Renal cortex interstitium (tissue), 11 donors: ENCODE measurements at regions not wholly inside any gene's neighbourhood (a gene's known extent, or its start where the extent isn't known, plus 50 kb on each side); places are given as distances from the start of the nearest gene placed in this dataset.

Experiments
- DNase-seq, 11 donors: peaks; one replicate each; pipeline ENCODE4 v3.0.0-alpha.2; 2013; ENCODE audit warnings: low read depth in 9 of 11, low spot score in 4 of 11; ENCODE audit errors: extremely low read depth in 1 of 11

DNA sequence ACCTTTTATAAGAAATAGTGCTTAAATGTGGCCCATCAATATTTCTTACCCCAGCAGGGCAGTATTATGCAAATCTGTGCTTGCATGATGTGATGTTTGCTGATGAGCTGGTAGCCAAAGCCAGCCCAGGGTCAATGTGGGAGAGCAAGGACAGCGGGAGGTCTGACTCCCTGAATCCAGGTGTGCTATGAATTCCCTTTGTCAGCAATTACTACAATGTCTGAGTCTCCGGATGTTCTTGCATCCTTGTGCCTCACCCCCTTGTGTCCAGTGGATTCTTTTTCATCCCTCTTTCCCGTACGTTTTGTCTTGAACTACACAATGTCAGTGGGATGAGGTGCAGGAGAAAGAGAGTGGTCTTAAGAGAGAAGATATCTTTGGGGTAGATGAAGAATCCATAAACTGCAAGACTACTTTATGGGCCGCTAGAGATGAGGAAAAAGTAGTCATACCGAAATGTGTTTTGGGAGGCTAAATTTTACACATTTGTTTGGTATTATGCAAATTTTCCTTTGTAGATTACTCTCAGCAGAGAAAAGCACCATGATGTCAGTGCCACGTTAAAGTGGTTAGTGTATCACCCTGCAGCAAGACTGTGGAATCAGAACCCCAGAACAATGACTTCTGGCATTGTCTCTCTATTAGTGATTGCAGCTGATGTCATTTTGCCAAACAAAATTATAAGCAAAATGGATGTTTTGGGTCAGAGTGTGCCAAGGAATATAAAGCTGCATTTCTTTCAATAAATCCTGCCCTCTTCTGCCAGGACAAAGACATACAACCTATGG lies 53.5 kb upstream of the TSHZ3 start:
- no peak for DNase-seq

DNA sequence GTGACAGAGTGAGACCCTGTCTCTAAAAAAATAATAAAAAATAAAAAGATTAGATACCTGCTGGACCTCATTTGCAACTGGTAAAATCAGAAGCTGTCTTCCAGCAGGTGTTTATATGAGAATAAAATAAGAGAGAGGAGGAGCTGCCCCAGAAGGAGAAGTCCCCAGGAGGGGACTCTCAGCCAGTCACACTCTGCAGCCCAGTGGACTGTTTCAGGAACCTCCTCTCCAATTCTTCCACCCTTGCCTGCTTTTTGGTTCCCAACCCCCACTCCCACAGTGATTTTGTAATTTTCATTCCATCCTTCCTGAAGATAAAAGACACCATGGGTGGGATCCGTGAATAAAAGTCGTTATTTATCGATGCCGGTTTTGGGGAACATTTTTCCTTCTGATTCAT lies 56.9 kb upstream of the TSHZ3 start:
- no peak for DNase-seq

DNA sequence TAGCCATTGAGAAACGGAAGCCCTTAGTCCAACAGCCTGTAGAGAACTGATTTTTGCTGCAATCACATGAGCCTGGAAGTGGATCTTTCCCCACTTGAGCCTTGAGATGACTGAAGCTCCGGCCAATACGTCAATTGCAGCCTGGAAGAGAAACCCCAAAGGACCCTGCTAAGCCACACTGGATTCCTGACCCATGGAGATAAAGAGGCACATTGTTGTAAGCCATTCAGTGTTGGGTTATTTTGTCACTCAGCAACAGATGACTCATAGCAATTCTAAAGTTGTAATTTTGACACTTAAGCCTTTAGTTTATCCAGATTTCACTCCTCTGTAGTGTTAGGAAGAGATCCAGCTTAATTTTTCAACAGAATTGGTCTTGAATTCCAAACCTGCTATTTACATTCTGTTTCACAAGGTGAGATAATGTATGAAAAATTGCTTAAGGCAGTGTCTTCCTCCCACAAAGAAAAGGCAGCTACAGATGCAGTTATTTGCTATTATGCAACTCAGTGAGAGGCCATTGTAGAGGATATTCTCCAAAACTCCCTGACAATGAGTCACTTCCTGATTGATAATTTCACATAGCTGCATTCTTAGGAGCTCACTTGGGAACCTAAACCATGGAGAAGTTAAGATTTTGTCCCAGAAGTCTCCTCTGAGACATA lies 59.4 kb upstream of the TSHZ3 start:
- no peak for DNase-seq

DNA sequence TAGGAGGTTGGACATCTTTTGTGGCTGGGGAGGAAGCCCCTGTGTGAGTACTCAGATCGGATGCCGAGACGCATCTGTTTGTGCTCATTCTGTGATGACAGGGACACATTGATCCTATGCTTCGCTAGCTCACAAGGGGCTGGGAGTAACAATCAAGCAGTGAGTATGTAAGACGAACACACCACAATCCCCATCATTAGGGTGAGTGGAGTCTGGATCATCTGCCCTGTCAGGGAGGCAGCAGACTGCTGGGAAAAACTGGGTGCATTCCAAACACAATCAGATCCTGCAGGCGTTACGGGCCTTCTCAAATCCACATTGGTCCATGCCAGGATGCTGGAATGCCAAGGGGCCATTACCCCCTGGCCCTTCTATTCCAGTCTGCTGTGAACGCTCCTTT lies 64.1 kb upstream of the TSHZ3 start:
- no peak for DNase-seq

DNA sequence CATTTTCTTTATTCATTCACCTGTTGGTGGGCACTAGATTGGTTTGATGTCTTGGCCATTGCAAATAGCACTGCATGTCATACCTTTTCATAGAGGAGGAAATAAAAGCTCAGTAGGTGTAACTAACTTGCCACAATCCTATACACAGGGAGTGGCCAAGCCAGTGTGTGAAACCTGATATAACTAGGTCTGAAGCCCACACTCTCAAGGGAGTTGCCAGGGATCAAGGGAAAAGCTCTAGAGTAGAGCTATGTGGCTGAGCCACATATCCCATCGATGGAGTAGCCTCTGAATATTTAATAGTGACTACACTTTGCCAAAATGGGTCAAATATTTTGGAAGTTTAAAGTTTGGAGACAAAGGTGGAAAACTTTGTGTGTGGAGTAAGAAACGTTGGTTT lies 66.1 kb upstream of the TSHZ3 start:
- DNase-seq = no peak

DNA sequence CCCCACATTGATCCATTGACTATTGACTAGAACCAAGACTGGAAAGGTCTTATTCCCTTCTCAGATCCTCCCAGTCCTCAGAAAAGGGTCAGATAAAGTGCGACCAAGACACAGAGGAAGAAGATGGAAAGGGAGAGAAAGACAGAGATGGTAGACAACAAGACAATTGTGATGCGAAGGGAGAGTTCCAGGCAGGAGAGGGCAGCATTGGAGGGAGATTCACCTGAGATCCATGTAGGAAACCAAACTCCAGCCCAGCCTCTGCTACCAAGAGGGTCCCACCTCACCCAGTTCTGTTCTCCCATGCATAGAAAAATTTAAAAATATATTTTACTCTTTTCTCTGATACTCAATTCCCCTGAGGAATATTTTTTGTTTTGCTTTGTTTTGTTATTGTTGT lies 67.3 kb upstream of the TSHZ3 start:
- DNase-seq = no peak

DNA sequence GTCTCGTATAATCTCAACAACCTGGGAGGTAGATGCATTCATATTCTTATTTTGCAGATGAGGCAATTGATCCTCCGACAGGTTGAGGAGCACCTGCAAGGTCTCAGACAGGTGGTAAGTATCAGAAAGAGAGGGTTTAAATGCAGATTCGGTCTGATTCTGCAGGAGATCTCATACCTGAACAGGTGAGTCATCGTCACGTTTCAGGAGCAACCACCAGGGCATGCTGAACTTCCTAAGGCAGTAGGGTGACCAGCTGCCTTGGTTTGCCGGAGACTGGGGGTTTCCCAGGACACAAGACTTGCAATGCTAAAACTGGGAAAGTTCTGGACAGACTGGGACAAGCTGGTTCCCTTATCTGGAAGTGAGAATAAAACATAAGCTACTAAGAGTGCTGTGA lies 68.8 kb upstream of the TSHZ3 start:
- DNase-seq = no peak

DNA sequence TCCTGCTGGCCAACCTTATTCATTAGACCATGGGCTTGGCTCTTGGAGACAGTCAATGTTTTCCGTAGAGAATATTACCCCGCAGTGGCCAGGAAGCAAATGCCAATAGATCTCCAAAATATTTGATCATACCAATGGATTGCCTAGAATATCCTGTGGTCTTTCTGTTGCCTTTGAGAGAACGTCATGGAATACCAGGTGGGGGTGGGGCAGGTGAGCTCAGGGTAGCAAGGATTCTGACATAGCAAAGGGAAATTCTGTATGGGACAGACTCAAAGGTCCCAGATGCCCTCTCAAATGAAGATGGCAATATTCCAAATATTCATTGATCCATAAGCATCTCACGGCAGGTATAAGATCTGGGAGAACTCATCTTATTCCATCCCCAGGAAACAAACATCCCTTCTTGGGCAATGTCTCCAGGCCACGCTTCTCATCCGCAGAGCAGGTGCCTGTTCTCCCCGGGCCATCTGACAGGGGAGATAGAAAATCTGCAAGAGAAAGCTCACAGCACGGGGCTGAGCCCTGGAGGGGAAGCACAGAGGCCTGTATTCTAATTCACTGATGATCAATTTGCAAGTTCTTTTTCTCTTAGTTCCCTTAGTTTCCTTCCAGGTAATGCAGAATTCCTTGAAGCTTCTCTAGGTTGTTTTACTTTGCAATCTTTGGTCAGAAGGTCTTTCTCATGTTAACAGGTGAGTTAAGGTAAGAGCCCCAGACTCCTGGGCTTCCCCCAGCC lies 69.6 kb upstream of the TSHZ3 start:
- no peak for DNase-seq

DNA sequence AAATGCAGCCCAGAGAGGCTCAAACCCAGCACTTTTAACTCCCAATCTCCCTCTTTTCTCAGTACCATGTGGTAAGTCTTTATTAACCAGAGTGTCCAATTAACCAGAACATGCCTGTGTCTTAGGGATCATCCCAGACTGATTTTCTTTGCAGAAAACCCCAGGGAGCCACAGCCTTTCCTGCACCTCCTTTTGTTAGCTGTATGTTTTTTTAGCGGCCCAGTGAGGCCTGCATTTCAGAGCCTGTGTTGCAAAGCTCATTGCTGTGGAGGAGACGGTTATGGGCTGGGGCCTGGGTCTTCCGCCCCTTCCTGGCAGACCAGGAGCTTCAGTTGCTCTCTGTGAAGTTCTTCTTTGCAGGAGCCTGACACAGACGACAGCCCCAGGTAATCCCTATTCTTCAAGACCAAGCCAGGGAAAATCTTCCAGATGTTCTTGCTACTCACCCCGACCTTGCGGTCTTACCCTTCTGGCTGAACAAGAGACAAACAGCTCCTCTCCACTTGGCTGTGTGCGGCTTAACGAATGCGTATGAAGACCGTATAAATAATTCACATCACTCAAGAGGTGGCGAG lies 70.7 kb upstream of the TSHZ3 start:
- no peak for DNase-seq

DNA sequence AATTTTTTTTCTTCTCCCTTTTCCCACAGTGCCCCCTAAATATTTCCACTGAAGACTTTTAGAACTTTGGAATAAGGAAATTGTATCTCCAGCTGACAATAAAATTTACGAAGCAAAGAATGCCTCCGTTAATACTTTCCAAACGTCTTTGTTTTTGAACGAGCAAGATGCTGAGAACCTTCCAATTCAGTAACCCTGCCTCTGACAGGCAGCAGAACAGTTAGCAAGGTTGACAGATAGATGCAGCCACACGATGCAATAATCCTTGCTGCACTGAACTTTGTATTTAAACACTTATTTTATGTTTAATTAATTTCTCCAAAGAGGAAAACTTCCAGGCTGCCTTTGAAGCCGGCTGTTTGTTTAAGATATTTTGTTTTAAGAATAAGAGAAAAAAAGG lies 71.8 kb upstream of the TSHZ3 start:
- DNase-seq = no peak

DNA sequence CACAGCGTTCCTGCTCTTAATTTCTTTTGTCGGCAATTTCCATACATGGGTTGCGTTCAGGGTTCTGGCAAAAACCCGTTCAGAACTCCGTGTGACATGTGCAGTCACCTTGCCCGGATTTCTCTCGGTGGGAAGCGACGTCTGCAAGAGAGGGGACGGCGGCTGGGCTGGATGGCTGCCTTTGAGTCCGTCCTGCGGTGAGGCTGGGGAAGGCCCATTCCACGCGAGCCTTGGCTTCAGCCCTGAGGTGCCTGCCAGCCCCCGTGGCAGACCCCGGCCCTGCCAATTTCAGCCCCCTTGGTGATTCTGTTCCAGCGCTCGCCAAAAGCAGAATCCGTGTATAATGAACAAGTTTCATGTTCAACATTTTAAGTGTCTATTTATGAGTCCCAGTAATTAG lies 72.6 kb upstream of the TSHZ3 start:
- DNase-seq = no peak

DNA sequence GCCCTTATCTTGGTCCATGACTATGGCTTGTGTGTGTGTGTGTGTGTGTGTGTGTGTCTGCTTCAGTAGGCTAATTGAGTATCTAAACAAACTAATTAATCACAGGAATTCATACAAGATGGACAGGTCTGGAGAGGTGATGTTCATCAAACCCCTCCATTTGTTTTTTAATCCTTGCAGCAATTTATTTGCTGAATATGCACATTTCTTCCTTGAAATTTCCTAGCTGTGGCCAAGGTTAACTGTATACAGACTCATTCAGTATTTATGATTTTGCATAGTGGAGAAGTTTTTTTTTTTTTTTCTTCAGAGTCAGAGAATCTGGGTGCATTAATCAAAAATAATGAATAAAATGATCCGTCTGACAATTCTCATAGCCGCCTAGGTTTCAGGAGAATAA lies 74.7 kb upstream of the TSHZ3 start:
- DNase-seq = no peak

DNA sequence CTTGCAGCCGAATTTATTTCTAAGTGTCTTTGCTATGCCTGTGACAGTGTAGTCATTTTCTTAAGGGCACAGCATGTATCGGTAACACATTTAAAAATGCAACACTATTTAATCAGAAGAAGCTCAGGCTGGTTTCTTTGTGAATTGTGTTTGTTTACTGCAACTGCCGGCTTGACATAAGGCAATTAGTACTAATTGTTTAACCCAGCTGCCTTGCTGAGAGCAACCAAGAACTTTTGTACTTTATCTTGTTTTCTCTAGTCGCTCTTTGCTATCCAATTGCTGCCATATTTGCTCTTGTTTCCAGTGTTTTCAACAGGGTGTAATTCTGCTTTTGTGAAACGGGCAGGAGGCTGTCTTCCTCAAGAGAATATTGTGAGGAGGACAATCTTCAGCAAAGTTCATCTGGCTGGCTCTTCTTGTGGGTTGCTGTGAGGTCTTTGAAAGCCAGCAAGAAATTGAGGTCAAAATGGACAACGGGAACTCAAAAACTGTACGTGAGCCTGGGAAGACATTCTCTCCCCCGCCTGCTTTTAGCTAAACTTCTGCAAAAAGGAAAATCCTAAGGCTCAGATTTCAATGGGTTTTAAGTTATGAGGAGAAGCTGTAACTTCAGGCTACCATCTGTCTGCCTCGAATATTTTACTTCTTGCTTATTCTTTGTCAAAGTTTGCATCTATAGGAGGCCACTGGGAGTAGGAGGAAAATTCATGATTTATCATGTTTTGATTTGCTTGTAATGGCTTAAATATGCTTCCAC lies 75.8 kb upstream of the TSHZ3 start:
- DNase-seq = peak in 3 of 11 donors; percentile 10 to 25 (median 22)

DNA sequence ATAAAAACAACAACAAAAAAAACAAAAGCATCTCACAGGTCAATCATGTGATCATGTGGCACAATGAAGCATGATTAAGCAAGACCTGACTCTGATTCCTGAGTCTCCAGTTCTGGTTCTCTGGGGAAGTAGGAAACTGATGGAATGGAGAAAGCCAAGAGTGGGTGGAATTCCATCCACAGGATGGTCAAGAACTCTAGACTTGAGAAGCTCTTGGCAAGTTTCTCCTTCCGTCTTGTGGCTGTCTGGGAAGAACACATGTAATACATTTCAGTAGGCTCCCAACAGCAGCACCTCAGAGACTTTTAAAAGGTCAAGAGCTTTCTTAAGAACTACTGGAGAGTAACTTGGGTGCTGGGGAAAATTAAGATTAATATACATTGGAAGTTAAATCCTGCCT lies 78.6 kb upstream of the TSHZ3 start:
- DNase-seq = no peak

DNA sequence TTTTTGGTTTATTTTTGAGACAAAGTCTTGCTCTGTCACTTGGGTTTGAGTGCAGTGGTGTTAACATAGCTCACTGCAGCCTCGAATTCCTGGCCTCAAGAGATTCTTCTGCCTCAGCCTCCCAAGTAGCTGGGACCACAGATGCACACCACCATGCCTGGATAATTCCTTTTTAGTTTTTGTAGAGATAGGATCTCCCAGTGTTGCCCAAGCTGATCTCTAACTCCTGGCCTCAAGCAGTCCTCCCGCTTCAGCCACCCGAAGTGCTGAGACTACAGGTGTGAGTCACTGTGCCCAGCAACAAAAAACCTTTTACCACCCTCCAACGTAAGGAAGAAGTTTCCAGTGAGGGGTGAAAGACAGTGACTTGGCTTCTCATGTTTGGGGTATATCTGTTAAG lies 81.1 kb upstream of the TSHZ3 start:
- no peak for DNase-seq

DNA sequence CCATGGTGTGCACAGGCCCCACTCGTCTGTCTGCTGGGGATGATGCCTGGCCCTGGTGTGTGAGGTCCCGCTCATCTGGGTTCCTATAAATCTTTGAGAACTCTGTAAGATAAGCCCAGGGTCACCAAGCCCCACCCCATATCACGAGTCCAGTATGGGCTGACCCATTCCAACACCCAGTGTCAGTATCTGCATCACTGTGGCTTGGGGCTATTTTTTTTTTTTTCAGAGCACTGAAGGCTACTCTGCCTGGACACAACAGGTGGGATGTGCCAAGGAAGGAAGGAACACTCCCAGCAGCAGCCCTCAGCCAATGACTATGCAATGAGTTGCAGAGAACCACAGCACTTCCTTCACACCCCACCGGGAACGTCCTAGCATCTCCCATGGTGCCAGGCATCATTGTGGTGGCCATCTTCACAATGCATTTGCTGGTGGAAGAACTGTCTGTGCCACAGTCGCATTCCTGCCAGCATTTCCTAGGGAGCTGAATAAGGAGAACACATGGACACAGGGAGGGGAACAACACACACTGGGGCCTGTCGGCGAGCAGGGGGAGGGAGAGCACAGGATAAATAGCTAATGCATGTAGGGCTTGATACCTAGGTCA lies 83.1 kb upstream of the TSHZ3 start:
- DNase-seq = no peak

DNA sequence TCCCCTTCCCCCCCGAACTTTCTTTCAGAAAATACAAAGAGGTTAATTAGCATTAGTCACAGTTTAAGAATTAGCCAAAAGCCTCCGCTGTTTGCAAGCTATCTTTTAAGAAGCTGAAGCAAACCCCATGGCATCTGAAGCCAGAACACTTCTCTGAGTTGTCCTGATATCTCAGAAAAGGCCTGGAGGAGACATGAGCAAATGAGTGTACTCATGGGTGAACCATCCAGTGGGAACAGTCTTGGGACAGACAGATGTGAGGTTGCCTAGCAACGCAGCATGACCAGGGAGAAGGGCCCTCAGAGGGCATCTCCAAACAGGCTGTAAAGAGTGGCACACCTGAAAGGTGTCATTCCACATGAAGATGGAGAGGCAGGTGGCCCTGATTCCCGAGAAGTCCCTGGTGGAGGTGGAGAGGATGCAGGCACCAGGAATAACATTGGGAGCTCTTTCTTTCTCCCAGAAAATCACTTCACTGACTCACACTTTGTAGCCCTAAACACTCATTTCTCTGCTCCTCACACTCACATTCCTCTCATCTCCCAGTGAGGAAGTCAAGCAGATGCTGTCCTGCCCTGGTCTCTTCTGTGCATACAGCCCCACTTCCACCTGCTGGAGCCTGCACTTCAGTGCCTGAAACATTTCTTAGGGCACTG lies 87.0 kb upstream of the TSHZ3 start:
- no peak for DNase-seq
